H1 (cell line): ENCODE measurements at regions not wholly inside any gene's neighbourhood (a gene's known extent, or its start where the extent isn't known, plus 50 kb on each side); places are given as distances from the start of the nearest gene placed in this dataset.

ENCODE experiments used
- CTCF ChIA-PET: fragments of 300-600 bp; sonication (Branson Sonifier 250); formaldehyde crosslinking; loops from one replicate; lab custom pipeline; 2021; ENCODE audit not compliant: partially characterized antibody; lab: Charles Lee
- POLR2A ChIA-PET: fragments of 300-600 bp; sonication (Branson Sonifier 250); formaldehyde crosslinking; loops from one replicate; lab custom pipeline; 2021; ENCODE audit warnings: inconsistent platforms; ENCODE audit not compliant: partially characterized antibody; lab: Charles Lee
- DNase-seq, 2 experiments: peaks; one replicate each; pipeline versions ENCODE4 v3.0.0 to v3.0.0-alpha.2; 2010 to 2022; ENCODE audit warnings: low spot score in 2 of 2, low read depth in 1 of 2, mixed read lengths in 1 of 2
- FAIRE-seq: peaks from 2 replicates; lab custom pipeline; 2011; peaks lifted over from hg19 to GRCh38; lab: Jason Lieb, UNC
- H2AFZ ChIP-seq: 2 replicates; pipeline ENCODE4 v1.8.1; 2012; ENCODE audit warnings: low read length, inconsistent platforms
- H2AK5ac ChIP-seq: 2 replicates; pipeline ENCODE4 v1.6.1; 2013; ENCODE audit warnings: low read depth, low read length
- H2BK120ac ChIP-seq: replicated peaks from 2 replicates; pipeline ENCODE3; 2013; ENCODE audit warnings: low read depth, low read length, inconsistent platforms
- H2BK12ac ChIP-seq: 2 replicates; pipeline ENCODE4 v1.6.1; 2013; ENCODE audit warnings: low read depth, low read length
- H2BK15ac ChIP-seq: 2 replicates; pipeline ENCODE4 v1.6.1; 2013; ENCODE audit warnings: low read length
- H2BK20ac ChIP-seq: 2 replicates; pipeline ENCODE4 v1.6.1; 2013; ENCODE audit warnings: low read length
- H2BK5ac ChIP-seq: 2 replicates; pipeline ENCODE4 v1.6.1; 2013; ENCODE audit warnings: low read depth, low read length
- H3K14ac ChIP-seq: 2 replicates; pipeline ENCODE4 v1.6.1; 2013; ENCODE audit warnings: inconsistent platforms; ENCODE audit not compliant: insufficient read length
- H3K18ac ChIP-seq: 2 replicates; pipeline ENCODE4 v1.6.1; 2013; ENCODE audit warnings: low read length; ENCODE audit errors: extremely low read depth
- H3K23ac ChIP-seq: 2 replicates; pipeline ENCODE4 v1.6.1; 2013; ENCODE audit warnings: inconsistent platforms; ENCODE audit not compliant: insufficient read length
- H3K23me2 ChIP-seq: 2 replicates; pipeline ENCODE4 v1.6.1; 2013; ENCODE audit warnings: low read depth, low read length
- H3K27ac ChIP-seq: 2 replicates; pipeline ENCODE4 v1.6.1; 2011; ENCODE audit warnings: low read depth, low read length, inconsistent platforms
- H3K27me3 ChIP-seq, 4 experiments: replicated peaks in 1 of 4; 1 replicate in 1 of 4; 2 replicates in 3 of 4; pipeline versions ENCODE4 v1.6.1 to v1.8.1; 2011 to 2013; ENCODE audit warnings: low read length in 3 of 4, mild to moderate bottlenecking in 3 of 4, inconsistent platforms in 2 of 4, mixed read lengths in 2 of 4, moderate library complexity in 1 of 4; ENCODE audit not compliant: control insufficient read depth in 3 of 4, insufficient read depth in 3 of 4; ENCODE audit errors: extremely low read depth in 1 of 4
- H3K36me3 ChIP-seq, 4 experiments: 2 replicates each; pipeline versions ENCODE4 v1.6.1 to v1.8.1; 2011 to 2013; ENCODE audit warnings: mild to moderate bottlenecking in 4 of 4, low read length in 3 of 4, moderate library complexity in 2 of 4, control low read depth in 1 of 4, inconsistent platforms in 1 of 4; ENCODE audit not compliant: insufficient read depth in 4 of 4, control insufficient read depth in 2 of 4
- H3K4ac ChIP-seq: replicated peaks from 2 replicates; pipeline ENCODE3; 2013; ENCODE audit warnings: low read length, low read depth, mixed read lengths, inconsistent platforms; ENCODE audit not compliant: insufficient read length
- H3K4me1 ChIP-seq, 4 experiments: replicated peaks in 1 of 4; 1 replicate in 1 of 4; 2 replicates in 3 of 4; pipeline versions ENCODE4 v1.6.1 to v1.8.1; 2011 to 2013; ENCODE audit warnings: low read length in 3 of 4, inconsistent platforms in 2 of 4, mixed read lengths in 1 of 4; ENCODE audit not compliant: insufficient read depth in 4 of 4, control insufficient read depth in 3 of 4
- H3K4me2 ChIP-seq, 2 experiments: 2 replicates each; pipeline versions ENCODE4 v1.6.1 to v1.8.1; 2011 to 2013; ENCODE audit warnings: low read depth in 2 of 2, low read length in 2 of 2, control low read depth in 1 of 2, inconsistent platforms in 1 of 2, mild to moderate bottlenecking in 1 of 2; ENCODE audit not compliant: insufficient read depth in 1 of 2
- H3K4me3 ChIP-seq, 4 experiments: fragments of 200-600, 300-600 bp in 1 of 4; sonication (generic), shearing (Covaris generic), sonication (Bioruptor Twin) in 1 of 4; 2 replicates each; pipeline versions ENCODE4 v1.5.1 to v1.8.1; 2011 to 2016; ENCODE audit warnings: low read length in 4 of 4, low read depth in 3 of 4, control low read depth in 2 of 4, inconsistent platforms in 2 of 4, mild to moderate bottlenecking in 2 of 4, mixed read lengths in 1 of 4, moderate library complexity in 1 of 4; ENCODE audit not compliant: insufficient read depth in 2 of 4; ENCODE audit errors: extremely low read depth in 1 of 4
- H3K56ac ChIP-seq: replicated peaks from 2 replicates; pipeline ENCODE3; 2013; ENCODE audit warnings: low read depth, mild to moderate bottlenecking, mixed read lengths, low read length, inconsistent platforms; ENCODE audit not compliant: insufficient read length
- H3K79me1 ChIP-seq: 2 replicates; pipeline ENCODE4 v1.6.1; 2013; ENCODE audit warnings: low read depth, low read length, control low read depth
- H3K79me2 ChIP-seq, 2 experiments: 2 replicates each; pipeline versions ENCODE4 v1.6.1 to v1.8.1; 2012 to 2013; ENCODE audit warnings: low read length in 2 of 2, mild to moderate bottlenecking in 2 of 2, inconsistent platforms in 1 of 2; ENCODE audit not compliant: insufficient read depth in 2 of 2, control insufficient read depth in 1 of 2
- H3K9ac ChIP-seq, 4 experiments: replicated peaks in 1 of 4; 1 replicate in 1 of 4; 2 replicates in 3 of 4; pipeline versions ENCODE4 v1.6.1 to v1.8.1; 2011 to 2013; ENCODE audit warnings: low read depth in 3 of 4, low read length in 3 of 4, control low read depth in 2 of 4, mild to moderate bottlenecking in 2 of 4, moderate library complexity in 2 of 4, inconsistent platforms in 1 of 4; ENCODE audit errors: extremely low read depth in 1 of 4
- H3K9me3 ChIP-seq, 2 experiments: 2 replicates each; pipeline versions ENCODE4 v1.6.1 to v1.8.1; 2012 to 2013; ENCODE audit warnings: mild to moderate bottlenecking in 2 of 2, moderate library complexity in 2 of 2, control low read depth in 1 of 2, inconsistent platforms in 1 of 2, low read depth in 1 of 2, low read length in 1 of 2, mixed read lengths in 1 of 2; ENCODE audit not compliant: insufficient read depth in 2 of 2
- H4K20me1 ChIP-seq, 2 experiments: replicated peaks in 1 of 2; 2 replicates each; pipeline versions ENCODE3 to v1.8.1; 2011 to 2013; ENCODE audit warnings: inconsistent platforms in 2 of 2, low read length in 2 of 2, mild to moderate bottlenecking in 1 of 2; ENCODE audit not compliant: insufficient read depth in 2 of 2, control insufficient read depth in 1 of 2
- H4K5ac ChIP-seq: 2 replicates; pipeline ENCODE4 v1.6.1; 2013; ENCODE audit warnings: low read length, low read depth, mixed read lengths, inconsistent platforms; ENCODE audit not compliant: insufficient read length
- H4K8ac ChIP-seq: 2 replicates; pipeline ENCODE4 v1.8.0; 2013; ENCODE audit warnings: mild to moderate bottlenecking, moderate library complexity, low read length, inconsistent platforms; ENCODE audit not compliant: insufficient read depth; ENCODE audit errors: extremely low read depth
- H4K91ac ChIP-seq: replicated peaks from 2 replicates; pipeline ENCODE3; 2013; ENCODE audit warnings: low read length, mixed read lengths, inconsistent platforms; ENCODE audit not compliant: insufficient read length
- CREB1 ChIP-seq: IDR thresholded peaks from 2 replicates; pipeline ENCODE4 v1.6.1; 2012; ENCODE audit warnings: inconsistent platforms
- WGBS, 2 experiments: shearing (Covaris generic) in 1 of 2; methylation state at CpG; one replicate each; pipeline versions ENCODE4 v1.1.6 to v1.1.7; 2013 to 2015; ENCODE audit warnings: low lambda C conversion rate in 2 of 2, mixed read lengths in 2 of 2, inconsistent platforms in 1 of 2, low coverage in 1 of 2, missing lambda C conversion rate in 1 of 2; ENCODE audit not compliant: insufficient replicate concordance in 2 of 2, insufficient coverage in 1 of 2, insufficient read length in 1 of 2; ENCODE audit errors: extremely low coverage in 1 of 2, missing lambda C conversion rate in 1 of 2; 5-methylcytosine and 5-hydroxymethylcytosine counted together

GRCh38 chr7:17552952-17553351 lies 254.5 kb downstream of the AHR start:
- DNase-seq = no peak
- no peak overlapping the region for H3K9ac ChIP-seq
- no peak overlapping the region for H4K91ac ChIP-seq
- no peaks in the 10 kb centered on the region for H3K4me1 ChIP-seq
- H3K79me1 ChIP-seq = no peaks in the 10 kb centered on the region
- POLR2A ChIA-PET = no interaction called here
- H3K27ac ChIP-seq = no peak overlapping the region
- H4K5ac ChIP-seq = no peak overlapping the region
- no peak overlapping the region for H2AK5ac ChIP-seq
- H3K23ac ChIP-seq = no peak overlapping the region
- H2BK15ac ChIP-seq = no peak overlapping the region
- H2AFZ ChIP-seq = no peak overlapping the region
- H4K8ac ChIP-seq = no peak overlapping the region
- H3K14ac ChIP-seq = no peak overlapping the region
- no peak overlapping the region for H3K4ac ChIP-seq
- no peaks in the 10 kb centered on the region for H4K20me1 ChIP-seq
- H2BK12ac ChIP-seq = no peak overlapping the region
- TF ChIP-seq CREB1 = no peak
- H3K4me2 ChIP-seq = no peak overlapping the region
- no peak overlapping the region for H2BK20ac ChIP-seq
- 93% methylated on average over 1 of the region's 1 CpG; no CpG with 5 or more reads in 1 of the 2 experiments for WGBS, 2 experiments
- no peaks in the 10 kb centered on the region for H3K79me2 ChIP-seq
- no peak overlapping the region for H3K56ac ChIP-seq
- CTCF ChIA-PET = no interaction called here
- FAIRE-seq = no peak
- H3K23me2 ChIP-seq = no peaks in the 10 kb centered on the region
- no peak overlapping the region for H2BK5ac ChIP-seq
- no peak overlapping the region for H2BK120ac ChIP-seq
- no peaks in the 10 kb centered on the region for H3K27me3 ChIP-seq
- no peak overlapping the region for H3K18ac ChIP-seq
- no peaks in the 10 kb centered on the region for H3K36me3 ChIP-seq
- no peaks in the 10 kb centered on the region for H3K9me3 ChIP-seq
- H3K4me3 ChIP-seq = no peak overlapping the region
